ENCODE measurements at regions not wholly inside any gene's neighbourhood (a gene's known extent, or its start where the extent isn't known, plus 50 kb on each side); places are given as distances from the start of the nearest gene placed in this dataset.

DNA sequence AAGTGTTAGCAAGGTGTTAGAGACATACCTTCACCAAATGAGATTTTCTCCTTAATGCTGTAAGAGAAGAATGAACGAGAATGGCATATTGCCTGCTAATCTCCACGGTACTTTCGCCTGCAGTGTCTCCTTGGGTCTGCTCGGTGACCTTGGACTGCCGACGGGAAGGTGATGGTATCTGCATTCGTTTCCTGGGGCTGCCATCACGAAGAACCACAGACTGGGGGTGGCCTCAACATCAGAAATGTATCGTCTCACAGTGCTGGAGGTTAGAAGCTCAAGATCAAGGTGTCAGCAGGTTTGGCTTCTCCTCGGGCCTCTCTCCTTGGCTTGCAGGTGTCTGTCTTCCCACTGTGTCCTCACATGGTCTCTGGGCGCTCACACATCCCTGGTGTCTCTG is 86.3 kb upstream of the TNRC6C start:
- TF ChIP-seq POLR2A (IDR thresholded peaks at IDR 0.05) (no peak), POLR2AphosphoS5 (IDR thresholded peaks at IDR 0.05) (no peak)
- TF ChIP-seq, protein P1, sequence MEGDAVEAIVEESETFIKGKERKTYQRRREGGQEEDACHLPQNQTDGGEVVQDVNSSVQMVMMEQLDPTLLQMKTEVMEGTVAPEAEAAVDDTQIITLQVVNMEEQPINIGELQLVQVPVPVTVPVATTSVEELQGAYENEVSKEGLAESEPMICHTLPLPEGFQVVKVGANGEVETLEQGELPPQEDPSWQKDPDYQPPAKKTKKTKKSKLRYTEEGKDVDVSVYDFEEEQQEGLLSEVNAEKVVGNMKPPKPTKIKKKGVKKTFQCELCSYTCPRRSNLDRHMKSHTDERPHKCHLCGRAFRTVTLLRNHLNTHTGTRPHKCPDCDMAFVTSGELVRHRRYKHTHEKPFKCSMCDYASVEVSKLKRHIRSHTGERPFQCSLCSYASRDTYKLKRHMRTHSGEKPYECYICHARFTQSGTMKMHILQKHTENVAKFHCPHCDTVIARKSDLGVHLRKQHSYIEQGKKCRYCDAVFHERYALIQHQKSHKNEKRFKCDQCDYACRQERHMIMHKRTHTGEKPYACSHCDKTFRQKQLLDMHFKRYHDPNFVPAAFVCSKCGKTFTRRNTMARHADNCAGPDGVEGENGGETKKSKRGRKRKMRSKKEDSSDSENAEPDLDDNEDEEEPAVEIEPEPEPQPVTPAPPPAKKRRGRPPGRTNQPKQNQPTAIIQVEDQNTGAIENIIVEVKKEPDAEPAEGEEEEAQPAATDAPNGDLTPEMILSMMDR (IDR thresholded peaks at IDR 0.05) = no peak
- no peak overlapping the region for H3K4me3 ChIP-seq
- peaks cover 8 to 9% of the 10 kb centered on the region in 2 donors for H3K9me3 ChIP-seq
- H3K4me1 ChIP-seq = no peaks in the 10 kb centered on the region
- intact Hi-C loops (cut with DNase I; ENCODE audit: low total_unique reads) = no loop called here
- H3K27me3 ChIP-seq = no peaks in the 10 kb centered on the region
- no peak overlapping the region for H3K27ac ChIP-seq
- no peaks in the 10 kb centered on the region for H3K36me3 ChIP-seq
- DNase-seq (ENCODE audit: low spot score in 2 of 2) = no peak

DNA sequence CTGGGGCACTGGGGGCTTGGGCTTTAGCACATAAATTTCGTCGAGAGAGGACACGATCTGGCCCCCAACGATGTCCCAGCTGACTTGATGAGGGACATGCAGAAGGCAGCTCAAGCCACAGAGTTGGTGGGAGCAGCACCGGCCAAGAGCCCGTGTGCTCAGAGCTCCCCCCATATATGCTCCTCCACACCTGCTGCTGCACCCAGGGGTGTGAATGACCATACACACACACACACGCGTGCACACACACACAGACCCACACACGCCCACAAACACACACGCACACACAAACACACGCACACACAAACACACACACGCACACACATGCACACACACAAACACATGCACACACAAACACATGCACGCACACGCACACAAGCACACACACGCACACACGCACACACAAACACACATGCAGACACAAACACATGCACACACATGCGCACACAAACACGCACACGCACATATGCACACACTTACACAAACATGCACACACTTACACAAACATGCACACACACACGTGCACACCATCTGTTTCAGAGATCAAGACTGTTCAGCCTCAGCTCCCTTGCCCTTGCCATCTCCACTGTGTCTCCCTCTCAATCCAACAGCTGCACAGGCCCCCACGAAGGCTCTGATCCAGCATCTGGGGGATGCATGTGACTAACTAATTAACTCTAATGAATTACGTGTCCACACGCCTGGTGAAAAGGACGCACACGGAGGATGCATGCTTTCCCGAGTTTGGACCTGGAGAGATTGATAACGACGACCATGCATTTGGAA is 85.6 kb upstream of the TNRC6C start:
- no peak overlapping the region for H3K27ac ChIP-seq
- no peak for DNase-seq (ENCODE audit: low spot score in 2 of 2)

DNA sequence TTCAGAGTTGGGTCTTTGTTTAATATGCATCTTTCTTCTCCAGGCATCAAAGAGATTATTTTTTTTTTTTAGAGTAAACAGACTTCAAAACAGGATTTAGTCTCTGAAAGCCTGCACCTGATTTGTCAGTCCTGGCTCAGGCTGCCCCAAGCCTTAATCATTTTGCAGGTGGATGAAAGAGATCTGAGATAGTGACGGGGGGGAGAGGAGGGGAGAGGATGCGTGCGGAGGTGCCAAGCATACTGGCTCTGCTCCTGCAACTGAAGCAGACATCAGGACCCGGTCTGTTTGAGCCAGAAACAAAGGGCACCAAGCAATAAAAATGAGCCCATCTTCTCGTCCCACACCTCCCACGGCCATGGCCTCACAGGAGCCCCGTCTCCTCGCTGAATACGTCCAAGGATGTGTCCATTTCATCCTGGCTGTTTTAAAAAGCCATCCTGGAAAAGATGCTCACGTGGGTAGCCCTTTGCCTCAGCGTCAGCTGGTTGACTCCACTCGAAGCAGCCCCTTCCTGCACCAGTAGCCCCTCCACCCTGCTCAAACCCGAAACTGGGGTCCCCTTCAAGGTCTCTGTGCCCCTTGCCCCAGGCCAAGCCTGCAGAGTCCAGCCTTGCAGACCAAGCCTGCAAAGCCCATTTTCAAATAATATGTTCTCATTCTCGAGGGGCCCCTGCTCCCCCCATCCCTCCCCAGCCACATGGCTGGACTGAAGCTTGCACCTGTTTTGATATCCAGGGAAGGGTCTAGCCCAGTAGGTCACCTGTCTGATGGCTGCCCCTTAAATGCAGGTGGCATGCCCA is 84.8 kb upstream of the TNRC6C start:
- H3K36me3 ChIP-seq = no peaks in the 10 kb centered on the region
- H3K27ac ChIP-seq = no peak overlapping the region
- no peak for DNase-seq (ENCODE audit: low spot score in 2 of 2)
- intact Hi-C loops (cut with DNase I; ENCODE audit: low total_unique reads) = no loop called here
- no peaks in the 10 kb centered on the region for H3K27me3 ChIP-seq
- TF ChIP-seq POLR2AphosphoS5 (IDR thresholded peaks at IDR 0.05) (no peak), POLR2A (IDR thresholded peaks at IDR 0.05) (no peak)
- TF ChIP-seq, protein P1 (IDR thresholded peaks at IDR 0.05) = no peak
- no peaks in the 10 kb centered on the region for H3K4me1 ChIP-seq
- H3K4me3 ChIP-seq = no peak overlapping the region
- H3K9me3 ChIP-seq = peaks cover 8 to 9% of the 10 kb centered on the region in 2 donors

More for the DNA sequence above, 85.6 kb upstream of the TNRC6C start:
- Histone ChIP-seq H3K4me3 (no peak overlapping the region), H3K9me3 (peaks cover 8 to 9% of the 10 kb centered on the region in 2 donors), H3K4me1 (no peaks in the 10 kb centered on the region), H3K27me3 (no peaks in the 10 kb centered on the region), H3K36me3 (no peaks in the 10 kb centered on the region)
- TF ChIP-seq POLR2AphosphoS5 (IDR thresholded peaks at IDR 0.05) = no peak
- no peak for TF ChIP-seq POLR2A (IDR thresholded peaks at IDR 0.05)
- TF ChIP-seq, protein P1 (IDR thresholded peaks at IDR 0.05) = no peak
- intact Hi-C loops (cut with DNase I; ENCODE audit: low total_unique reads) = no loop called here

DNA sequence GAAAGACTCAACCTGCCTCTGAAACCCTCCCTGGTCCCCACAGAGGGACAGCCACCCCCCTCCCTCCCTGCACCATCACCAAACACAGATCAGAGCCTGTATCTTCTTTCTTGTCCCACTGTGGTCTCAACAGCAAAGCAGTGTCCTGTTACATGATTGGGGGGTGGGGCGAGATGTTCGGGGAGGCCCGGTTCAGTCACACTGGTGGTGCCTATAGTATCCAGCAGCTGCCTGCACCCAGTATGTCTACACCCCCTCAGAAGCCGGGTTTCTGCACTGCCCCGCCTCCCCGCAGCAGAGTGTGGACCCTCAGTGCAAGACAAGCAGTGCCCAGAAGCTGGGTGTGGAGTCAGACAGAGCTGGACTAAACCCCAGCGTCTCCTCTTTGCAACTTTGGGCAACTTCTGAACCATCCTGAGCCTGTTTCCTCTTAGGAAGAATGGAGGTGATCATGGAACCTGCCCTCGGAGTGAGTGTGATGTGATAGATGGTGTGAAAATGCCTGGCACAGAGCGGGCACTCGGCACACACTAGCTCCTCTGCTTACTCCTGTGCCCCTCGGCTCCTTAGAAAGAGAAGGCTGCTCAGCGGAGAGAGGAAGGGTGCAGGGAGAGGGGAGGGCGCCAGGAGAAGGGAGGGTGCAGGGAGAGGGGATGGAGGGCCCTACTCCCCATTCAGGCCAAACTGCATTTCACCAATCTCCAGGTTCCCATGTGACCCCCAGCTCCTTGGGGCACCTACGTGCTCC is 84.0 kb upstream of the TNRC6C start:
- Histone ChIP-seq H3K27ac (no peak overlapping the region), H3K27me3 (no peaks in the 10 kb centered on the region), H3K4me3 (no peak overlapping the region), H3K4me1 (no peaks in the 10 kb centered on the region), H3K36me3 (no peaks in the 10 kb centered on the region), H3K9me3 (peaks cover 8 to 9% of the 10 kb centered on the region in 2 donors)
- TF ChIP-seq POLR2A (IDR thresholded peaks at IDR 0.05) (no peak), POLR2AphosphoS5 (IDR thresholded peaks at IDR 0.05) (no peak)
- TF ChIP-seq, protein P1 (IDR thresholded peaks at IDR 0.05) = no peak
- no peak for DNase-seq (ENCODE audit: low spot score in 2 of 2)
- intact Hi-C loops (cut with DNase I; ENCODE audit: low total_unique reads) = no loop called here

Data from breast epithelium (tissue), 4 donors.